GM19438 (cell line): ENCODE measurements at regions not wholly inside any gene's neighbourhood (a gene's known extent, or its start where the extent isn't known, plus 50 kb on each side); places are given as distances from the start of the nearest gene placed in this dataset.

ENCODE experiments used
- ATAC-seq: cut with Tn5 transposase; IDR thresholded peaks from one replicate; pipeline ENCODE4 v1.9.1; 2021; ENCODE audit warnings: low read depth; ENCODE audit not compliant: unreplicated experiment

DNA sequence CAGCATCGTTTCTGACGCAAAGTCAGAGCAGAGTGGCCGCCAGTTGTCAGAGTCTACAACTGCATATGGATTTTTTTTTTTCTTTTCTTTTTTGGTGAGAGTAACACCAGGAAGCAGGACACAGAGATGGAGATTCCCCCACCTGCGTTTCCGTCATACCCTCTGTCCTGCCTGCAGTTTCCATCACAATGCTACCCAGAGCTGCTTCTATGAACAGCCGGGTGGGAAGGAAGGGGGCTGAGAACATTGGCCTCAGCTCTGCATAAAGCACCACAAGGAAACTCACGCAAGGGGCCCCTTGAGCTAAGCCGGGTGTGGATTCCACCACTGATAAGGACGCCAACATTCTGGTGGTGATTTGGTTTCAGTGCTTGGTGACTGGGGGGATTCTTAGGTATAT lies 183.5 kb upstream of the AFDN start:
- ATAC-seq = no peak

- no peak for ATAC-seq
Observed at GRCh38 chr6:167643716-167644115, 183.0 kb upstream of the AFDN start.

GRCh38 chr6:167644412-167645132 lies 182.1 kb upstream of the AFDN start:
- ATAC-seq = no peak

DNA sequence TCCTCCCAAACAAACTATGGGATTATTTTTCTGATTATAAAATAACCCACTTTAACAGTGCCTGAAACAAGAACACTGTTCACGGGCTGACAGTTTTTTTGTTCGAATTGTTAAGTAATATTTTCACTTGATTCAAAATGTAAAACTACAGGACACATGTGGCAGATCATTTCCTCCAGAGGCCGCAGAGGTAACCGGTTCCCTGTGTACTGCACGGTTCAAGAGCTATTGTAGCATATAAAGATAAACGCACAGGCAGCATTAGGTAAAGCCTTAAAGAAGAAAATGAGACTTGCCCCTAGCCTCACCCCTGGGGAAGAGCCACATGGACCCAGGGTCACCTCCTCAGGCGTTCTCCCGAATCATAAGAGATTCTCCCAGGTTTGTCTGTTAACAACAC lies 181.3 kb upstream of the AFDN start:
- ATAC-seq = no peak

- ATAC-seq = no peak
Observed at GRCh38 chr6:167647306-167647705, 179.4 kb upstream of the AFDN start.

DNA sequence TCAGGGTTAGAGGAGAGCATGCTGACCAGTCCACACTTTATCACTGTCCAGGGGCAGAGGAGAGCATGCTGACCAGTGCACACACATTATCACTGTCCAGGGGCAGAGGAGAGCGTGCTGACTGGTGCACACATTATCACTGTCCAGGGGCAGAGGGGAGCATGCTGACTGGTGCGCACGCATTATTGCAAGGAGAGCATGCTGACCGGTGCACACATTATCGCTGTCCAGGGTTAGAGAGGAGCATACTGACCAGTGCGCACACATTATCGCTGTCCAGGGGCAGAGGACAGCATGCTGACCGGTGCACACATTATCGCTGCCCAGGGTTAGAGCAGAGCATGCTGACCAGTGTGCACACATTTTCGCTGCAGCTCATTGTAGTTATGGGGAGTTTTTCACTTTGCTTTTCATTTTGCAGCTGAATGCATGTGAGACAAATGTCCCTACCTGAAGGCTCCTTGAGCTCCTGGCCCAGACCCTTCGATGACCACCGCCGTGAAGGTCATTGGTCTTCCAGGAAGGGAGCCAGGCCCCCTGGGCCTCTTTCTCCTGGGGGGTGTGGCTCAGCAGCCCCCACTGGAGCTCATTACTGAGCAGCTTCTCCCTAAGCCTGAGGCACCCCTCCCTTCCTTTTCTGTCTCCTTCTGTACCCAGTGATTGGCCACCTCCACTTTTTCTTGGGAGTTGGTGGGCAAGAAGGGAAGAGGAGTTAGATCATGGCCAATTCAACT lies 178.8 kb upstream of the AFDN start:
- no peak for ATAC-seq

DNA sequence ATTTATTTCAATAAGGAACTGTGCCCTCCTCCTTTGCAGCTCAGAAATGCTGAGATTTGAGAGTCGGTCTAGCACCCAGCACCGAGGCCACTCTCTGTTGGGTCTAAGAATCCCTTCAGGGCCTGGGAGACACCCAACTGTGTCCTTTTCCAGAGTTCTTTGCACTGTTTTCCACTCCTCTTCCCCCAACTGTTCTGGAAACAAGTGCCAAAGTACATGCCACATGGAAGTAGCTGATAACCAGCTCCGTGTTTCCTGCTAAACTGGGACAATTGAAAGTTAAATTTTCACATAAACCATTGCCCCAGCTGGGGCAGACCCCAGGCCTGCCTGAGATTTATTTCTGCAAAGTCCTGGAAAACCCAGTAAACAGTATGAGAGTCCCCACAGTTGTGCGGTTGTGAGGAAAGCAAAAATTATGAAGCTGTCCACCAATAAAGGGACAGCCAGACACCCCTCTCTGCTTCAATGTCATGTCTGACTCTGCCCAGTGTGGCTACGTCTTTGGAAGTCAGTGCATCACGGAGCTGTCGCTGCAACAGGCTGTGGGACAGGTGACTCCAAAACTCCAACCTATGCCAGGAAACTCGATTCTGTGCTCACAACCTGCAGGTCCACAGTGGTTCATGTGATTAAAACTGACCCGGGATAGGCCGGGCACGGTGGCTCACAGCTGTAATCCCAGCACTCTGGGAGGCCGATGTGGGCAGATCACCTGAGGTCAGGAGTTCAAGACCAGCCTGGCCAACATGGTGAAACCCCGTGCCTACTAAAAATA lies 178.0 kb upstream of the AFDN start:
- ATAC-seq = no peak

DNA sequence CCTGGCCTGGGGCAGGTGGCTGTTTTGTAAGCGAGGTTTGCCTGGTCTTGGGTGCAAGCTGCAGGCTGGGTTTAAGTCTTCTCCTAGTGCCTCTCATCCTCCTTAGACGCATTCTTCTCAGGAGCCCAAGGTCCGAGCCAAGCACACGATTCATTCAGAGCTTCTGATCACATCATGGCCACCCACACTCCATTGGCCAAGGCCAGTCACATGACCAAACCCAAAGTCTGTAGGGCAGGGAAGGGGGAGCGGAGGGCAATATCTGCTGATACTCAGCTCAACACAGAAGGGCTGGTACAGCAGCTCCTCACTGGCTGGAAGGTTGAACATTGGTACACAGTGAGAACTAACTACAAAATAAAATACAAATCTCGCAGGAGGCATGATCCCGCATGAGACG lies 177.2 kb upstream of the AFDN start:
- no peak for ATAC-seq

DNA sequence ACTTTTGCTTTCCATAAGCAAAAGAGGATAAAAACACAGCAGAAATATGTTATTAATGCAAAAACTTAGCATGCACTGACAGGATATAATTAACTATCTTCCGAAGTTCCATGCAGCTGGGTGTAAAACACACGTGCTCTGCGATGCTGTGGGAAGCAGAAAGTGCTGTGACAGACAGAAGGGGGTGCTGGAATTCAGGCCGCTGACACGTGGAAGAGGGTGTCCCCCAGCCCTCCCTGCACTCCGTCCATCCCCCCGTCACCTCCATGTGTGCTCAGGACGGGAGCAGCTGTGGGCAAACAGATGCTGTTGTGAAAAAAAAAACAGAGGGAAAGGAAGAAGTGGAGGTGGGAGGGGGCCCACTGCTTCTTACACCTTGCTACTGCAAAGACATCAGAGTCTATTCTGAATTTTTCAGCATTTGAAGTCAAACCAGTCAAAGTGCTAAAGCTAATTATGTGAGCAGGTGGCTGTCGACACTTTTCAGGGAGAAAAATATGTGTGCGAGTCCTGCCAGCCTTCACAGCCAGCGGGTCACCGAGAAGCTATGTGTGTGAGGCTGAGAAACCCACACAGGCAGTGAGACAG lies 175.9 kb upstream of the AFDN start:
- ATAC-seq = no peak

DNA sequence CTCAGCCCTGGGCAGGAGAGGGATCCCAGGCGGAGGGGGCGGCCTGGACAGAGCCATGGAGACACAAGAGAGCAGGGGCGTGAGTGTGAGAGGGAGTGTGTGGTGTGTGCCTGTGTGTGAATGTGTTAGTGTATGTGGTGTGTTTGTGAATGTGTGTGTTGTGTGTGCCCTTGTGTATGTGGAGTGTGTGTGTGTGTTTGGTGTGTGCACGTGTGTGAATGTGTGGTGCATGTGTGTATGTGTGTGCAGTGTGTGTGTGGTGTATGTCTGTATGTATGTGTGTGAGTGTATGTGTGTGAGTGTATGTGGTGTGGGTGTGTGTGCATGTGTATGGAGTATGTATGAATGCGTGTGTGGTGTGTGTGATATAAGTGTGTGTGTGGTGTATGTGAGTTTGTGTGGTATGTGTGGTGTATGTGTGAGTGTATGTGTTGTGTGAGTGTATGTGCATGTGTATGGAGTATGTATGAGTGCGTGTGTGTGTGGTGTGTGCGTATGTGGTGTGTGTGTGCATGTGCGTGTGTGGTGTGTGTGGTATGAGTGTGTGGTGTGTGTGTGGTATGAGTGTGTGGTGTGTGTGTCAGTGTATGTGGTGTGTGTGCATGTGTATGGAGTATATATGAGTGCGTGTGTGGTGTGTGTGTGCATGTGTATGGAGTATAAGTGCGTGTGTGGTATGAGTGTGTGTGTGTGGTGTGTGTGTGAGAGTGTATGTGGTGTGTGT lies 175.2 kb upstream of the AFDN start:
- ATAC-seq = no peak

- no peak for ATAC-seq
Observed at GRCh38 chr6:167652042-167652700, 174.5 kb upstream of the AFDN start.

- no peak for ATAC-seq
Observed at GRCh38 chr6:167652701-167653095, 174.0 kb upstream of the AFDN start.

- no peak for ATAC-seq
Observed at GRCh38 chr6:167653561-167653960, 173.2 kb upstream of the AFDN start.

DNA sequence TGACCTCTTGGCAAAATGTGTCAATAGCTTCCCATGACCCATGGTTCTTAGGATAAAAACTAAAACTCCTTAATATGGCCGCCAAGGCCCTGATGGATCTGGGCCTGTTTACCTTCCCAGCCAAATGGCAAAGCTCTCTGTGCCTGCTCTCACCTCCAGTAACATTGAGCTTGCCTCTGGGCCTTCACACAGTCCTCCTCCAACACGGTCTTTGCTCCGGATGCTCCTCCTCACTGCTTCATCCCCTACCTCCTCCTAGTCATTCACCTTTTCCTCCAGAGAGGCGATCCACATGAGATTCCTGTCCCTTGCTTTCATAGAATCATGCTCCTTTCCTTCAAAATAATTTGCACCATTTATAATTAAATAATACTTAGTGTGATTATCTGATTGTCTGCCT lies 172.3 kb upstream of the AFDN start:
- ATAC-seq = no peak

DNA sequence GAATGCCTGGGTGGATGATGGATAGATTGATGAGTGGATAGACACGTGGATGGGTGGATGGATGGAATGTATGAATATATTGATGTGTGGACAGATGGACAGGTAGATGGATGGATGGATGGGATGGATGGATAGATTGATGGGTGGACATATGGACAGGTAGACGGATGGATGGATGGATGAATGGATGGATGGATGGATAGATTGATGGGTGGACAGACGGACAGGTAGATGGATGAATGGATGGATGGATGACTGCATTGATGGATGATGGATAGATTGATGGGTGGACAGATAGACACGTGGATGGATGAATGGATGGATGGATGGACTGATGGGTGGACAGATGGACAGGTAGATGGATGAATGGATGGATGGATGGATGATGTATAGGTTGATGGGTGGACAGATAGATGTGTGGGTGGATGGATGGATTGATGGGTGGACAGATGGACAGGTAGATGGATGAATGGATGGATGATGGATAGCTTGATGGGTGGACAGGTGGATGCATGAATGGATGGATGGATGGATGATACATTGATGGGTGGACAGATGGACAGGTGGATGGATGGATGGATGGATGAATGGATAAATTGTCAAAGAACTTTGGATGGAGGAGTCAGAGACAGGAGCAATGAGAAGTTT lies 171.4 kb upstream of the AFDN start:
- ATAC-seq = no peak

GRCh38 chr6:167658106-167658505 lies 168.6 kb upstream of the AFDN start:
- no peak for ATAC-seq

- no peak for ATAC-seq
Observed at GRCh38 chr6:167659046-167659445, 167.7 kb upstream of the AFDN start.

- ATAC-seq = no peak
Observed at GRCh38 chr6:167660424-167660823, 166.3 kb upstream of the AFDN start.

DNA sequence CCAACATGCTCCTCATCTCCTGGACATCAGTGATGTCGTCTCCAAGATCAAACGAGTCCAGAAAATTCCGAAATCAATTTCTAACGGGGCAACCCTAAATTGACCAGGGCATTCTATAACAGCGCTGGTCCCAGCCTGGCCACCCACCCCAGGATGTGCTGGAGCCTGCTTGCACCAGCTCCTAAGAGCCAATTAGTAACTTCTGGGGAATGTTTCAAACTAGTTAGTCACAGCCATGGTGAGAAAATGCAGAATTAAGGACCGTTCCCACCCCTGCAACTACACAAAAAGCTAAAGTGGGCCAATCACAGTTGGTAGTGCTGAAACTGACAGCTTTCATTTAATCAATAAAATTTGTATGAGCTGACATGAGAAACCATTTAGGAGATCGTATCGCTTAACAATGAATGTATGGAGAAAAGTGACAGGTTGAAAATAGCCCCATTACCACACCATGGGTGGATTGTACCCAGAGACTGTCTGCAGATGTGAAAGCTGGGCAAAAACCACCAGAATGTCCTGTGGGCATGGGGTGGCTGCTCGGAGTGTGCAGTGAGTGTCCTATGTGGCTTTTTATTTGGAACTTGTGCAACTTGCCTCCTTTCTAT lies 165.7 kb upstream of the AFDN start:
- ATAC-seq = no peak
